Vagina (tissue), 2 donors: ENCODE measurements at regions not wholly inside any gene's neighbourhood (a gene's known extent, or its start where the extent isn't known, plus 50 kb on each side); places are given as distances from the start of the nearest gene placed in this dataset.

Experiments used
- CTCF ChIP-seq, 3 experiments: fragments of 450-650 bp in 2 of 3; fragments of 200-600 bp in 1 of 3; sonication (generic) in 1 of 3; IDR thresholded peaks; one replicate each; pipeline ENCODE4 v1.5.1; 2017 to 2019; ENCODE audit warnings: antibody characterized with exemption in 3 of 3, mild to moderate bottlenecking in 2 of 3, moderate library complexity in 2 of 3
- POLR2A ChIP-seq, 2 donors: fragments of 450-650 bp; IDR thresholded peaks; one replicate each; pipeline ENCODE4 v1.6.1; 2017; ENCODE audit warnings: antibody characterized with exemption in 2 of 2, mild to moderate bottlenecking in 2 of 2, moderate library complexity in 2 of 2
- POLR2AphosphoS5 ChIP-seq, 2 donors: sonication (generic); formaldehyde crosslinking; IDR thresholded peaks; one replicate each; pipeline ENCODE4 v1.9.0; 2017; ENCODE audit warnings: antibody characterized with exemption in 2 of 2, mild to moderate bottlenecking in 2 of 2, low read depth in 1 of 2; ENCODE audit not compliant: insufficient read depth in 1 of 2

- TF ChIP-seq CTCF (IDR thresholded peaks at IDR 0.05) (no peak), POLR2A (IDR thresholded peaks at IDR 0.05) (no peak), POLR2AphosphoS5 (IDR thresholded peaks at IDR 0.05; ENCODE audit: insufficient read depth in 1 of 2, low read depth in 1 of 2) (no peak)
These were observed 84.2 kb upstream of the GRIN2B start for GRCh38 chr12:14065616-14066015.
